GM12878 (cell line): ENCODE measurements at regions not wholly inside any gene's neighbourhood (a gene's known extent, or its start where the extent isn't known, plus 50 kb on each side); places are given as distances from the start of the nearest gene placed in this dataset.

Experiments
- ATAC-seq: fragments of 200-7000 bp; cut with Tn5 transposase; 3 replicates; pipeline ENCODE4 v1.9.1; 2020; ENCODE audit warnings: mild to moderate bottlenecking, moderate library complexity
- BruUV-seq: library from RNA; stranded (reverse); fragments of 400-500 nt; replicated peaks from 2 replicates; lab custom pipeline; 2021; lab: Mats Ljungman, UMichigan
- CTCF ChIA-PET: fragments of 300-600 bp; sonication (Branson Sonifier 250); formaldehyde crosslinking; extraction: SDS; loops from one replicate; lab custom pipeline; 2021; ENCODE audit warnings: inconsistent platforms; lab: Yijun Ruan, JAX
- POLR2A ChIA-PET: fragments of 350-600 bp; formaldehyde crosslinking; extraction: SDS; loops from one replicate; lab custom pipeline; 2021; ENCODE audit warnings: inconsistent platforms; lab: Charles Lee
- RAD21 ChIA-PET: fragments of 300-600 bp; sonication (Branson Sonifier 250); formaldehyde crosslinking; loops from one replicate; lab custom pipeline; 2023; ENCODE audit warnings: antibody characterized with exemption; ENCODE audit not compliant: unreplicated experiment; lab: Charles Lee
- SMC1A ChIA-PET: fragments of 300-600 bp; sonication (Branson Sonifier 250); formaldehyde crosslinking; loops from one replicate; lab custom pipeline; 2023; ENCODE audit not compliant: unreplicated experiment, uncharacterized antibody; lab: Charles Lee
- DNase-seq: peaks from one replicate; pipeline ENCODE4 v3.0.0-alpha.2; 2011; ENCODE audit warnings: low read depth, low spot score
- FAIRE-seq: peaks from 3 replicates; lab custom pipeline; 2011; peaks lifted over from hg19 to GRCh38; lab: Jason Lieb, UNC
- H2AFZ ChIP-seq: 2 replicates; pipeline ENCODE4 v1.6.0; 2011; ENCODE audit warnings: low read depth, low read length, control low read depth; ENCODE audit not compliant: control insufficient read depth
- H3K27ac ChIP-seq: 2 replicates; pipeline ENCODE4 v1.5.1; 2011; ENCODE audit warnings: control low read depth; ENCODE audit not compliant: control insufficient read depth, insufficient read depth
- H3K27me3 ChIP-seq, 2 experiments: replicated peaks in 1 of 2; 2 replicates each; pipeline versions ENCODE4 v1.6.0 to v1.6.1; 2011; ENCODE audit warnings: low read length in 1 of 2; ENCODE audit not compliant: control insufficient read depth in 2 of 2, insufficient read depth in 2 of 2
- H3K36me3 ChIP-seq, 2 experiments: 2 replicates each; pipeline ENCODE4 v1.5.1; 2011; ENCODE audit warnings: low read length in 1 of 2; ENCODE audit not compliant: control insufficient read depth in 2 of 2, insufficient read depth in 2 of 2
- H3K4me1 ChIP-seq: 2 replicates; pipeline ENCODE4 v1.6.1; 2011; ENCODE audit warnings: mild to moderate bottlenecking, low read length, moderate library complexity, mixed read lengths; ENCODE audit not compliant: control insufficient read depth, insufficient read depth
- H3K4me2 ChIP-seq: 2 replicates; pipeline ENCODE4 v1.6.0; 2011; ENCODE audit warnings: control low read depth; ENCODE audit not compliant: control insufficient read depth, insufficient read depth
- H3K4me3 ChIP-seq: fragments of 200-600 bp; sonication (generic); 2 replicates; pipeline ENCODE4 v1.5.1; 2016
- H3K79me2 ChIP-seq: 2 replicates; pipeline ENCODE4 v1.6.0; 2011; ENCODE audit warnings: low read length; ENCODE audit not compliant: control insufficient read depth, insufficient read depth
- H3K9ac ChIP-seq: 2 replicates; pipeline ENCODE4 v1.8.0; 2011; ENCODE audit warnings: low read length, control low read depth, mixed read lengths; ENCODE audit not compliant: control insufficient read depth, insufficient read depth
- H3K9me3 ChIP-seq: replicated peaks from 3 replicates; pipeline ENCODE4 v1.5.1; 2011; ENCODE audit warnings: mild to moderate bottlenecking, low read length; ENCODE audit not compliant: control insufficient read depth, insufficient read depth
- H4K20me1 ChIP-seq: 2 replicates; pipeline ENCODE4 v1.6.0; 2011; ENCODE audit not compliant: control insufficient read depth, insufficient read depth
- BACH1 ChIP-seq: fragments of 450-650 bp; IDR thresholded peaks from 2 replicates; pipeline ENCODE4 v1.6.1; 2017; ENCODE audit warnings: mild to moderate bottlenecking, borderline replicate concordance
- CBFB ChIP-seq: IDR thresholded peaks from 2 replicates; pipeline ENCODE4 v1.6.1; 2016; ENCODE audit warnings: antibody characterized with exemption, low read depth
- CBX3 ChIP-seq: fragments of 200-600 bp; sonication (generic); IDR thresholded peaks from 2 replicates; pipeline ENCODE4 v1.6.1; 2016; ENCODE audit warnings: low read depth, borderline replicate concordance
- ELK1 ChIP-seq: IDR thresholded peaks from 2 replicates; pipeline ENCODE4 v1.6.1; 2012; ENCODE audit warnings: low read depth, low read length, improper control_type of control experiment
- HDAC2 ChIP-seq: fragments of 200-600 bp; sonication (generic); IDR thresholded peaks from 2 replicates; pipeline ENCODE4 v1.6.1; 2017
- MXI1 ChIP-seq: fragments of 150-350 bp; IDR thresholded peaks from 2 replicates; pipeline ENCODE4 v1.6.1; 2011; ENCODE audit warnings: low read depth, mild to moderate bottlenecking, inconsistent platforms, low read length, improper control_type of control experiment
- NBN ChIP-seq: fragments of 450-650 bp; IDR thresholded peaks from 2 replicates; pipeline ENCODE4 v1.6.1; 2016
- NR2C2 ChIP-seq: IDR thresholded peaks from 2 replicates; pipeline ENCODE4 v1.6.1; 2011; ENCODE audit warnings: borderline replicate concordance, low read depth; ENCODE audit not compliant: control insufficient read depth, insufficient read length
- PBX3 ChIP-seq: IDR thresholded peaks from 2 replicates; pipeline ENCODE4 v1.6.1; 2011; ENCODE audit warnings: mild to moderate bottlenecking, low read depth, low read length, moderate library complexity; ENCODE audit not compliant: insufficient replicate concordance
- USF1 ChIP-seq: IDR thresholded peaks from 2 replicates; pipeline ENCODE4 v1.6.1; 2011; ENCODE audit warnings: borderline replicate concordance, low read depth, mild to moderate bottlenecking, moderate library complexity, mixed read lengths, low read length; ENCODE audit not compliant: insufficient read depth; ENCODE audit errors: extremely low read length
- ZZZ3 ChIP-seq: IDR thresholded peaks from 2 replicates; pipeline ENCODE4 v1.6.1; 2011; ENCODE audit warnings: low read depth; ENCODE audit not compliant: control insufficient read depth, insufficient read length
- WGBS: methylation state at CpG from one replicate; pipeline ENCODE4 v1.1.6; 2016; ENCODE audit warnings: low lambda C conversion rate; ENCODE audit not compliant: insufficient replicate concordance, insufficient coverage; ENCODE audit errors: missing lambda C conversion rate; 5-methylcytosine and 5-hydroxymethylcytosine counted together
- in situ Hi-C: fragments of 300-500 bp; cut with MboI; formaldehyde crosslinking; loops from 9 replicates; pipeline ENCODE4 v1.14.3; 2018; ENCODE audit warnings: mixed read lengths
- intact Hi-C: fragments of 100-400 bp; cut with micrococcal nuclease; formaldehyde crosslinking; loops from one replicate; pipeline ENCODE4 v1.14.2; 2022; ENCODE audit not compliant: unreplicated experiment

- Histone ChIP-seq H3K9ac (no peak overlapping the region), H2AFZ (no peak overlapping the region), H3K4me3 (no peak overlapping the region), H3K9me3 (no peaks in the 10 kb centered on the region), H4K20me1 (no peaks in the 10 kb centered on the region), H3K4me2 (no peak overlapping the region), H3K36me3 (no peaks in the 10 kb centered on the region), H3K79me2 (no peaks in the 10 kb centered on the region), H3K4me1 (no peaks in the 10 kb centered on the region), H3K27me3 (peaks cover 0 to 2% of the 10 kb centered on the region in 2 experiments; a peak in 2 of 4 replicates), H3K27ac (no peak overlapping the region)
- ChIA-PET RAD21 (no interaction called here), CTCF (interaction anchor here (0.5 kb wide), 1 partner anchor 41 kb away, joined by 3 read pairs; no protein-coding TSS in a partner anchor), POLR2A (no interaction called here), SMC1A (no interaction called here)
- intact Hi-C loops: no loop called here
- no TSS peak for BruUV-seq
- DNase-seq (no peak), ATAC-seq (no peak), FAIRE-seq (no peak)
- 0% methylated on average over 1 of the region's 1 CpG for WGBS
- TF ChIP-seq NR2C2 (no peak), USF1 (no peak), NBN (no peak), CBFB (no peak), ELK1 (no peak), CBX3 (no peak), ZZZ3 (no peak), HDAC2 (no peak), MXI1 (no peak), BACH1 (no peak), PBX3 (no peak)
- in situ Hi-C loops: no loop called here
Measured at GRCh38 chr22:26897384-26897783, 240.0 kb downstream of the MIAT start.
